Panc1 (cell line): ENCODE measurements at regions not wholly inside any gene's neighbourhood (a gene's known extent, or its start where the extent isn't known, plus 50 kb on each side); places are given as distances from the start of the nearest gene placed in this dataset.

ENCODE experiments used
- ATAC-seq: fragments of 200-7000 bp; cut with Tn5 transposase; 2 replicates; pipeline ENCODE4 v1.9.1; 2020; ENCODE audit warnings: mild to moderate bottlenecking, moderate library complexity
- BruUV-seq: library from RNA; stranded (reverse); fragments of 400-500 nt; replicated peaks from 2 replicates; lab custom pipeline; 2021; lab: Mats Ljungman, UMichigan
- CTCF ChIA-PET: fragments of 300-600 bp; sonication (Branson Sonifier 250); formaldehyde crosslinking; loops from one replicate; lab custom pipeline; 2022; ENCODE audit warnings: antibody characterized with exemption; lab: Charles Lee
- POLR2A ChIA-PET: fragments of 300-600 bp; sonication (Branson Sonifier 250); formaldehyde crosslinking; loops from one replicate; lab custom pipeline; 2022; ENCODE audit warnings: antibody characterized with exemption; lab: Charles Lee
- DNase-seq: peaks from one replicate; pipeline ENCODE4 v3.0.0-alpha.2; 2010; ENCODE audit warnings: low read depth, low spot score
- H3K27ac ChIP-seq: 2 replicates; pipeline ENCODE4 v1.5.1; 2011; ENCODE audit warnings: mild to moderate bottlenecking, low read length, inconsistent platforms
- H3K27me3 ChIP-seq: fragments of 200-500 bp; sonication (Bioruptor generic); 2 replicates; pipeline ENCODE4 v1.6.0; 2014; ENCODE audit warnings: low read length, inconsistent platforms; ENCODE audit not compliant: control insufficient read depth, insufficient read depth
- H3K36me3 ChIP-seq: fragments of 200-500 bp; sonication (Bioruptor generic); 2 replicates; pipeline ENCODE4 v1.5.1; 2014; ENCODE audit warnings: inconsistent platforms, mild to moderate bottlenecking, low read length, moderate library complexity; ENCODE audit not compliant: control insufficient read depth, insufficient read depth
- H3K4me1 ChIP-seq: 2 replicates; pipeline ENCODE4 v1.5.1; 2011; ENCODE audit warnings: inconsistent platforms, mild to moderate bottlenecking, low read length, moderate library complexity; ENCODE audit not compliant: control insufficient read depth, insufficient read depth
- H3K4me3 ChIP-seq, 2 experiments: 2 replicates each; pipeline ENCODE4 v1.5.1; 2011 to 2012; ENCODE audit warnings: low read depth in 2 of 2, low read length in 2 of 2, mild to moderate bottlenecking in 2 of 2, inconsistent platforms in 1 of 2, moderate library complexity in 1 of 2
- H3K9me3 ChIP-seq: fragments of 200-500 bp; sonication (Bioruptor generic); 2 replicates; pipeline ENCODE4 v1.5.1; 2014; ENCODE audit warnings: low read depth, mild to moderate bottlenecking, inconsistent platforms, low read length, moderate library complexity; ENCODE audit not compliant: control insufficient read depth, insufficient read depth
- POLR2AphosphoS5 ChIP-seq: IDR thresholded peaks from 2 replicates; pipeline ENCODE4 v1.6.1; 2012; ENCODE audit warnings: mild to moderate bottlenecking, low read depth, low read length, moderate library complexity
- SIN3A ChIP-seq: IDR thresholded peaks from 2 replicates; pipeline ENCODE4 v1.6.1; 2012; ENCODE audit warnings: low read depth, mild to moderate bottlenecking, low read length, moderate library complexity, borderline replicate concordance; ENCODE audit not compliant: insufficient read depth
- TCF7L2 ChIP-seq: IDR thresholded peaks from 2 replicates; pipeline ENCODE4 v1.6.1; 2011; ENCODE audit warnings: mild to moderate bottlenecking, low read depth, low read length, inconsistent platforms
- in situ Hi-C: cut with HindIII; loops from 2 replicates; pipeline ENCODE4 v1.10.0; 2016; ENCODE audit warnings: low sequenced_read_pairs, low pct_unique_long_range_greater_than_20kb
- intact Hi-C: fragments of 100-400 bp; cut with micrococcal nuclease; formaldehyde crosslinking; loops from one replicate; pipeline ENCODE4 v1.10.0; 2022; ENCODE audit not compliant: unreplicated experiment
- TF ChIP-seq, protein P1 (sequence below): fragments of 450-650 bp; IDR thresholded peaks from 2 replicates; pipeline ENCODE4 v1.5.1; 2017; ENCODE audit warnings: mild to moderate bottlenecking
- TF ChIP-seq, protein P2 (sequence below), 2 experiments: IDR thresholded peaks; 2 replicates each; pipeline ENCODE4 v1.6.1; 2011 to 2012; ENCODE audit warnings: low read depth in 2 of 2, control low read depth in 1 of 2, low read length in 1 of 2, mild to moderate bottlenecking in 1 of 2, moderate library complexity in 1 of 2; ENCODE audit not compliant: insufficient read depth in 1 of 2

DNA sequence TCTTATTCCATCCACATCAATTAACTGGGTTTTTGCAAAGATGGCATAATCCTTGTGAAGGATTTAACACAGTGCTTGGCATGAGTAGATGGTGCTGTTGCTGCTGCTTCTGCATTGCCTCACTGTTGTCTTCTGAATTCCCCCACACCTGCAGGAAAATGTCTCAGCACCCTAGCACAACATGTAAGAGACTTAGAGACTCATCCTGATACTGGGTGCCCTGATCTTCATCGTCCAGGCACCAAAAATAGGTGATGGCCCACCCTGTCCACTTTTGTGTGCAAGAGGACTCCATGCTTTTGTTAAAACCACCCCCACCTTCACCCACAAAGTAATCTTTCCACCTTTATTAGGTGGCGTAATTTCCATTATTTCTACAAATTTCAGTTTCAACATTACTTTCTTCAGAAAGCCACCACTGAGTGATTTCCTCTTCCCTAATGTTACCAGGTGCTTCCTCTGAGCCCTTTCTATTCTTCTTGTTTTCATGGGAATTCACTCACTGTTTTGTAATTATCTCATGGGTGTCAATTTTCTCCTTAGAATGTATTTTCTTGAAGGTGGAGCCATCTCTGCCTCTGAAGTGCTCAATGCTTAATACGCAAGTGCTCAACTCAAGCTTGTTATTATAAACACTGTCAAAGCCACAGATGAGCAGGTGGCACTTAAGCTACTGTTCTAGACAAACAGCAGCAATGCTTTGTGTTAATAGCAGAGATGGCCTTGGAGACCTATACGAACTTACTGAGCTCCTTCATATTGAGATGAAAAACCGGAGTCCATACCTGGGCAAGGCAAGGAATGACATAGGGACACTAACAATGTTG is 89.5 kb downstream of the HS3ST1 start:
- intact Hi-C loops: no loop called here

DNA sequence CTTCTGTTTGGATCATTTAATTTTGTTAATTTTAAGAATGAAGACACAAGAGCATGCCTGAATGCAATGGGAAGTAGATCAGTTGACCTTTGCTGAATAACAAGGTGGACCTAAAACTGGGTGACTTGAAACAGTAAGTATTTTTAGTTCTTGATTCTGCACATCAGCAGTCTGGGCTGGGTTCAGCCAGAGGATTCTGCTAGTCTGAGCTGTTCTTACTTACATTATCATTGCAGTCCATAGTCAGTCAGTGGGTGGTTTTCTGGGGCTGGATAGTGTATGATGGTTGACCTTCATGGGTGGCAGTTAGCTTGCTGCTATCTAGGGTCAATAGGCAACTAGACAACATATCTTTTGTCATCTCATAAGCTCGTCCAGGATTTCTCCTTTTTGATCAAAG is 91.4 kb downstream of the HS3ST1 start:
- ChIA-PET CTCF (no interaction called here), POLR2A (no interaction called here)
- in situ Hi-C loops: no loop called here

More for the DNA sequence above, 89.5 kb downstream of the HS3ST1 start:
- TF ChIP-seq, protein P1, sequence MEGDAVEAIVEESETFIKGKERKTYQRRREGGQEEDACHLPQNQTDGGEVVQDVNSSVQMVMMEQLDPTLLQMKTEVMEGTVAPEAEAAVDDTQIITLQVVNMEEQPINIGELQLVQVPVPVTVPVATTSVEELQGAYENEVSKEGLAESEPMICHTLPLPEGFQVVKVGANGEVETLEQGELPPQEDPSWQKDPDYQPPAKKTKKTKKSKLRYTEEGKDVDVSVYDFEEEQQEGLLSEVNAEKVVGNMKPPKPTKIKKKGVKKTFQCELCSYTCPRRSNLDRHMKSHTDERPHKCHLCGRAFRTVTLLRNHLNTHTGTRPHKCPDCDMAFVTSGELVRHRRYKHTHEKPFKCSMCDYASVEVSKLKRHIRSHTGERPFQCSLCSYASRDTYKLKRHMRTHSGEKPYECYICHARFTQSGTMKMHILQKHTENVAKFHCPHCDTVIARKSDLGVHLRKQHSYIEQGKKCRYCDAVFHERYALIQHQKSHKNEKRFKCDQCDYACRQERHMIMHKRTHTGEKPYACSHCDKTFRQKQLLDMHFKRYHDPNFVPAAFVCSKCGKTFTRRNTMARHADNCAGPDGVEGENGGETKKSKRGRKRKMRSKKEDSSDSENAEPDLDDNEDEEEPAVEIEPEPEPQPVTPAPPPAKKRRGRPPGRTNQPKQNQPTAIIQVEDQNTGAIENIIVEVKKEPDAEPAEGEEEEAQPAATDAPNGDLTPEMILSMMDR: no peak
- TF ChIP-seq POLR2AphosphoS5 (no peak), TCF7L2 (no peak), SIN3A (no peak)
- TF ChIP-seq, protein P2, sequence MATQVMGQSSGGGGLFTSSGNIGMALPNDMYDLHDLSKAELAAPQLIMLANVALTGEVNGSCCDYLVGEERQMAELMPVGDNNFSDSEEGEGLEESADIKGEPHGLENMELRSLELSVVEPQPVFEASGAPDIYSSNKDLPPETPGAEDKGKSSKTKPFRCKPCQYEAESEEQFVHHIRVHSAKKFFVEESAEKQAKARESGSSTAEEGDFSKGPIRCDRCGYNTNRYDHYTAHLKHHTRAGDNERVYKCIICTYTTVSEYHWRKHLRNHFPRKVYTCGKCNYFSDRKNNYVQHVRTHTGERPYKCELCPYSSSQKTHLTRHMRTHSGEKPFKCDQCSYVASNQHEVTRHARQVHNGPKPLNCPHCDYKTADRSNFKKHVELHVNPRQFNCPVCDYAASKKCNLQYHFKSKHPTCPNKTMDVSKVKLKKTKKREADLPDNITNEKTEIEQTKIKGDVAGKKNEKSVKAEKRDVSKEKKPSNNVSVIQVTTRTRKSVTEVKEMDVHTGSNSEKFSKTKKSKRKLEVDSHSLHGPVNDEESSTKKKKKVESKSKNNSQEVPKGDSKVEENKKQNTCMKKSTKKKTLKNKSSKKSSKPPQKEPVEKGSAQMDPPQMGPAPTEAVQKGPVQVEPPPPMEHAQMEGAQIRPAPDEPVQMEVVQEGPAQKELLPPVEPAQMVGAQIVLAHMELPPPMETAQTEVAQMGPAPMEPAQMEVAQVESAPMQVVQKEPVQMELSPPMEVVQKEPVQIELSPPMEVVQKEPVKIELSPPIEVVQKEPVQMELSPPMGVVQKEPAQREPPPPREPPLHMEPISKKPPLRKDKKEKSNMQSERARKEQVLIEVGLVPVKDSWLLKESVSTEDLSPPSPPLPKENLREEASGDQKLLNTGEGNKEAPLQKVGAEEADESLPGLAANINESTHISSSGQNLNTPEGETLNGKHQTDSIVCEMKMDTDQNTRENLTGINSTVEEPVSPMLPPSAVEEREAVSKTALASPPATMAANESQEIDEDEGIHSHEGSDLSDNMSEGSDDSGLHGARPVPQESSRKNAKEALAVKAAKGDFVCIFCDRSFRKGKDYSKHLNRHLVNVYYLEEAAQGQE (IDR thresholded peaks at IDR 0.05; ENCODE audit: insufficient read depth in 1 of 2, low read depth in 2 of 2, low read length in 1 of 2): no peak
- no peak overlapping the region for H3K4me3 ChIP-seq
- in situ Hi-C loops: no loop called here
- H3K27me3 ChIP-seq: no peaks in the 10 kb centered on the region; the same call in 1 of the 2 replicates
- DNase-seq: no peak
- no peaks in the 10 kb centered on the region for H3K36me3 ChIP-seq
- BruUV-seq: no TSS peak
- H3K4me1 ChIP-seq: no peaks in the 10 kb centered on the region
- ChIA-PET POLR2A (no interaction called here), CTCF (no interaction called here)
- ATAC-seq: no peak
- H3K27ac ChIP-seq: no peak overlapping the region
- H3K9me3 ChIP-seq: no peaks in the 10 kb centered on the region

More for the DNA sequence above, 91.4 kb downstream of the HS3ST1 start:
- Histone ChIP-seq H3K4me1 (no peaks in the 10 kb centered on the region), H3K9me3 (no peaks in the 10 kb centered on the region), H3K27me3 (no peaks in the 10 kb centered on the region; the same call in 1 of the 2 replicates), H3K36me3 (no peaks in the 10 kb centered on the region), H3K27ac (no peak overlapping the region), H3K4me3 (no peak overlapping the region)
- no TSS peak for BruUV-seq
- no peak for DNase-seq
- intact Hi-C loops: no loop called here
- TF ChIP-seq TCF7L2 (no peak), SIN3A (no peak), POLR2AphosphoS5 (no peak)
- TF ChIP-seq, protein P1: no peak
- TF ChIP-seq, protein P2 (IDR thresholded peaks at IDR 0.05; ENCODE audit: insufficient read depth in 1 of 2, low read depth in 2 of 2, low read length in 1 of 2): no peak
- ATAC-seq: no peak
